Testis (tissue), 2 donors: ENCODE measurements at regions not wholly inside any gene's neighbourhood (a gene's known extent, or its start where the extent isn't known, plus 50 kb on each side); places are given as distances from the start of the nearest gene placed in this dataset.

ENCODE experiments used
- CTCF ChIP-seq, 3 experiments: fragments of 450-650 bp in 2 of 3; fragments of 200-600 bp in 1 of 3; sonication (generic) in 1 of 3; IDR thresholded peaks; one replicate each; pipeline ENCODE4 v1.5.1; 2016 to 2019; ENCODE audit warnings: antibody characterized with exemption in 3 of 3, mild to moderate bottlenecking in 2 of 3, moderate library complexity in 1 of 3
- POLR2A ChIP-seq: fragments of 450-650 bp; IDR thresholded peaks from one replicate; pipeline ENCODE4 v1.6.1; 2017; ENCODE audit warnings: antibody characterized with exemption, mild to moderate bottlenecking, moderate library complexity

GRCh38 chr3:166962911-166963310 is 417.2 kb downstream of the ZBBX start:
- TF ChIP-seq CTCF (IDR thresholded peaks at IDR 0.05) (no peak), POLR2A (no peak)
